GM12878 (cell line): ENCODE measurements at regions not wholly inside any gene's neighbourhood (a gene's known extent, or its start where the extent isn't known, plus 50 kb on each side); places are given as distances from the start of the nearest gene placed in this dataset.

Source experiments
- ATAC-seq: fragments of 200-7000 bp; cut with Tn5 transposase; 3 replicates; pipeline ENCODE4 v1.9.1; 2020; ENCODE audit warnings: mild to moderate bottlenecking, moderate library complexity
- BruUV-seq: library from RNA; stranded (reverse); fragments of 400-500 nt; replicated peaks from 2 replicates; lab custom pipeline; 2021; lab: Mats Ljungman, UMichigan
- CTCF ChIA-PET: fragments of 300-600 bp; sonication (Branson Sonifier 250); formaldehyde crosslinking; extraction: SDS; loops from one replicate; lab custom pipeline; 2021; ENCODE audit warnings: inconsistent platforms; lab: Yijun Ruan, JAX
- POLR2A ChIA-PET: fragments of 350-600 bp; formaldehyde crosslinking; extraction: SDS; loops from one replicate; lab custom pipeline; 2021; ENCODE audit warnings: inconsistent platforms; lab: Charles Lee
- RAD21 ChIA-PET: fragments of 300-600 bp; sonication (Branson Sonifier 250); formaldehyde crosslinking; loops from one replicate; lab custom pipeline; 2023; ENCODE audit warnings: antibody characterized with exemption; ENCODE audit not compliant: unreplicated experiment; lab: Charles Lee
- SMC1A ChIA-PET: fragments of 300-600 bp; sonication (Branson Sonifier 250); formaldehyde crosslinking; loops from one replicate; lab custom pipeline; 2023; ENCODE audit not compliant: unreplicated experiment, uncharacterized antibody; lab: Charles Lee
- DNase-seq: peaks from one replicate; pipeline ENCODE4 v3.0.0-alpha.2; 2011; ENCODE audit warnings: low read depth, low spot score
- FAIRE-seq: peaks from 3 replicates; lab custom pipeline; 2011; peaks lifted over from hg19 to GRCh38; lab: Jason Lieb, UNC
- H2AFZ ChIP-seq: 2 replicates; pipeline ENCODE4 v1.6.0; 2011; ENCODE audit warnings: low read depth, low read length, control low read depth; ENCODE audit not compliant: control insufficient read depth
- H3K27ac ChIP-seq: 2 replicates; pipeline ENCODE4 v1.5.1; 2011; ENCODE audit warnings: control low read depth; ENCODE audit not compliant: control insufficient read depth, insufficient read depth
- H3K27me3 ChIP-seq, 2 experiments: replicated peaks in 1 of 2; 2 replicates each; pipeline versions ENCODE4 v1.6.0 to v1.6.1; 2011; ENCODE audit warnings: low read length in 1 of 2; ENCODE audit not compliant: control insufficient read depth in 2 of 2, insufficient read depth in 2 of 2
- H3K36me3 ChIP-seq, 2 experiments: 2 replicates each; pipeline ENCODE4 v1.5.1; 2011; ENCODE audit warnings: low read length in 1 of 2; ENCODE audit not compliant: control insufficient read depth in 2 of 2, insufficient read depth in 2 of 2
- H3K4me1 ChIP-seq: 2 replicates; pipeline ENCODE4 v1.6.1; 2011; ENCODE audit warnings: mild to moderate bottlenecking, low read length, moderate library complexity, mixed read lengths; ENCODE audit not compliant: control insufficient read depth, insufficient read depth
- H3K4me2 ChIP-seq: 2 replicates; pipeline ENCODE4 v1.6.0; 2011; ENCODE audit warnings: control low read depth; ENCODE audit not compliant: control insufficient read depth, insufficient read depth
- H3K4me3 ChIP-seq: fragments of 200-600 bp; sonication (generic); 2 replicates; pipeline ENCODE4 v1.5.1; 2016
- H3K79me2 ChIP-seq: 2 replicates; pipeline ENCODE4 v1.6.0; 2011; ENCODE audit warnings: low read length; ENCODE audit not compliant: control insufficient read depth, insufficient read depth
- H3K9ac ChIP-seq: 2 replicates; pipeline ENCODE4 v1.8.0; 2011; ENCODE audit warnings: low read length, control low read depth, mixed read lengths; ENCODE audit not compliant: control insufficient read depth, insufficient read depth
- H3K9me3 ChIP-seq: replicated peaks from 3 replicates; pipeline ENCODE4 v1.5.1; 2011; ENCODE audit warnings: mild to moderate bottlenecking, low read length; ENCODE audit not compliant: control insufficient read depth, insufficient read depth
- H4K20me1 ChIP-seq: 2 replicates; pipeline ENCODE4 v1.6.0; 2011; ENCODE audit not compliant: control insufficient read depth, insufficient read depth
- EED ChIP-seq: sonication (generic); IDR thresholded peaks from 2 replicates; pipeline ENCODE4 v1.6.1; 2016; ENCODE audit warnings: antibody characterized with exemption, low read depth
- HDGF ChIP-seq: fragments of 450-650 bp; IDR thresholded peaks from 2 replicates; pipeline ENCODE4 v1.6.1; 2016; ENCODE audit warnings: antibody characterized with exemption
- IKZF1 ChIP-seq: fragments of 450-650 bp; conservative IDR thresholded peaks from 2 replicates; pipeline ENCODE4 v1.6.1; 2017; ENCODE audit warnings: antibody characterized with exemption, mild to moderate bottlenecking
- IKZF2 ChIP-seq, 2 experiments: fragments of 450-650 bp; IDR thresholded peaks; 2 replicates each; pipeline ENCODE4 v1.6.1; 2017; ENCODE audit warnings: mild to moderate bottlenecking in 2 of 2, moderate library complexity in 2 of 2
- MEF2B ChIP-seq: fragments of 450-650 bp; IDR thresholded peaks from 2 replicates; pipeline ENCODE4 v1.6.1; 2018; ENCODE audit warnings: mild to moderate bottlenecking, moderate library complexity; ENCODE audit not compliant: partially characterized antibody, poor library complexity, severe bottlenecking
- MLLT1 ChIP-seq: fragments of 450-650 bp; IDR thresholded peaks from 2 replicates; pipeline ENCODE4 v1.6.1; 2016; ENCODE audit warnings: mild to moderate bottlenecking
- NFYB ChIP-seq: IDR thresholded peaks from 2 replicates; pipeline ENCODE4 v1.6.1; 2011; ENCODE audit warnings: low read depth, mild to moderate bottlenecking, low read length, improper control_type of control experiment, moderate library complexity; ENCODE audit not compliant: insufficient read depth
- NR2F1 ChIP-seq: fragments of 450-650 bp; conservative IDR thresholded peaks from 2 replicates; pipeline ENCODE4 v1.6.1; 2017; ENCODE audit warnings: mild to moderate bottlenecking
- PBX3 ChIP-seq: IDR thresholded peaks from 2 replicates; pipeline ENCODE4 v1.6.1; 2011; ENCODE audit warnings: mild to moderate bottlenecking, low read depth, low read length, moderate library complexity; ENCODE audit not compliant: insufficient replicate concordance
- REST ChIP-seq: IDR thresholded peaks from 2 replicates; pipeline ENCODE4 v1.6.1; 2012; ENCODE audit warnings: mild to moderate bottlenecking, low read depth, low read length
- WRNIP1 ChIP-seq: IDR thresholded peaks from 2 replicates; pipeline ENCODE4 v1.6.1; 2011; ENCODE audit warnings: low read depth, low read length, improper control_type of control experiment, borderline replicate concordance
- YBX1 ChIP-seq: fragments of 450-650 bp; IDR thresholded peaks from 2 replicates; pipeline ENCODE4 v1.6.1; 2016; ENCODE audit warnings: antibody characterized with exemption
- WGBS: methylation state at CpG from one replicate; pipeline ENCODE4 v1.1.6; 2016; ENCODE audit warnings: low lambda C conversion rate; ENCODE audit not compliant: insufficient replicate concordance, insufficient coverage; ENCODE audit errors: missing lambda C conversion rate; 5-methylcytosine and 5-hydroxymethylcytosine counted together
- in situ Hi-C: fragments of 300-500 bp; cut with MboI; formaldehyde crosslinking; loops from 9 replicates; pipeline ENCODE4 v1.14.3; 2018; ENCODE audit warnings: mixed read lengths
- intact Hi-C: fragments of 100-400 bp; cut with micrococcal nuclease; formaldehyde crosslinking; loops from one replicate; pipeline ENCODE4 v1.14.2; 2022; ENCODE audit not compliant: unreplicated experiment

GRCh38 chr3:28136607-28137216 is 104.7 kb upstream of the CMC1 start:
- in situ Hi-C loops = loop anchor here (10.0 kb wide), 1 partner anchor 422 kb away; no protein-coding TSS in a partner anchor
- FAIRE-seq = no peak

More at GRCh38 chr3:28136607-28137216, 104.7 kb upstream of the CMC1 start:
- ATAC-seq = peak; percentile 27
- no peak overlapping the region for H3K27ac ChIP-seq
- H3K36me3 ChIP-seq = no peaks in the 10 kb centered on the region
- H3K9me3 ChIP-seq = no peaks in the 10 kb centered on the region; the same call in 2 of the 3 replicates
- no peaks in the 10 kb centered on the region for H3K27me3 ChIP-seq
- intact Hi-C loops = loop anchor here (5.0 kb wide), 3 partner anchors 81 to 414 kb away; partner anchors contain the start of gene EOMES
- no peak overlapping the region for H3K9ac ChIP-seq
- no peaks in the 10 kb centered on the region for H4K20me1 ChIP-seq
- no peak overlapping the region for H3K4me2 ChIP-seq
- TF ChIP-seq PBX3 = no peak
- TF ChIP-seq NFYB = no peak
- peak; percentile 39 to 55; a peak in 1 of 4 replicates for TF ChIP-seq IKZF2 (IDR thresholded peaks at IDR 0.05)
- peak; percentile 51; the same call in 1 of the 2 replicates for TF ChIP-seq IKZF1
- peak; percentile 54 for TF ChIP-seq MEF2B
- 0 out of 2 replicates have a peak, but pooled peaks have one; percentile 15 for TF ChIP-seq HDGF
- TF ChIP-seq YBX1 = no peak
- 0 out of 2 replicates have a peak, but pooled peaks have one; percentile 52 for TF ChIP-seq MLLT1
- peak; percentile 71 for TF ChIP-seq NR2F1
- no peak for TF ChIP-seq REST
- no peak for TF ChIP-seq WRNIP1
- TF ChIP-seq EED = no peak
- ChIA-PET POLR2A (interaction anchor here (0.6 to 6.2 kb wide), 14 partner anchors 8 to 425 kb away, joined by 3 to 54 read pairs (median 4); no protein-coding TSS in a partner anchor), CTCF (interaction anchor here (0.6 to 2.2 kb wide), 14 partner anchors 8 to 151 kb away, joined by 3 to 12 read pairs (median 3); partner anchors contain the start of gene CMC1), RAD21 (interaction anchor here (0.6 to 18.4 kb wide), 21 partner anchors 9 to 652 kb away, joined by 3 to 344 read pairs (median 10); partner anchors contain the start of genes EOMES and SLC4A7), SMC1A (interaction anchor here (0.7 to 27.3 kb wide), 29 partner anchors 3 to 424 kb away, joined by 3 to 602 read pairs (median 6); partner anchors contain the start of gene EOMES)
- WGBS = 33% methylated on average over 2 of the region's 2 CpGs
- no peak overlapping the region for H3K4me3 ChIP-seq
- no peak overlapping the region for H2AFZ ChIP-seq
- no peaks in the 10 kb centered on the region for H3K79me2 ChIP-seq
- H3K4me1 ChIP-seq = no peaks in the 10 kb centered on the region
- DNase-seq = no peak
- BruUV-seq = TSS peak; percentile 58
